ENCODE measurements at regions not wholly inside any gene's neighbourhood (a gene's known extent, or its start where the extent isn't known, plus 50 kb on each side); places are given as distances from the start of the nearest gene placed in this dataset.

GRCh38 chr4:10276152-10276551, 159.6 kb upstream of the WDR1 start:
- H3K4me1 Mint-ChIP-seq: no peaks in the 10 kb centered on the region
- H3K9me3 Mint-ChIP-seq: no peaks in the 10 kb centered on the region

GRCh38 chr4:10275696-10276095, 159.1 kb upstream of the WDR1 start:
- H3K27ac Mint-ChIP-seq: no peak overlapping the region
- H3K4me3 Mint-ChIP-seq: no peak overlapping the region
- peaks cover 33% of the 10 kb centered on the region for H3K27me3 Mint-ChIP-seq (ENCODE audit: low read depth, poor library complexity)
- no peak for DNase-seq
- no peak for TF ChIP-seq CTCF (IDR thresholded peaks at IDR 0.05)
- H3K4me1 Mint-ChIP-seq: no peaks in the 10 kb centered on the region
- H3K9me3 Mint-ChIP-seq: no peaks in the 10 kb centered on the region
- H3K36me3 Mint-ChIP-seq (ENCODE audit: low read depth): no peaks in the 10 kb centered on the region

More at GRCh38 chr4:10276152-10276551, 159.6 kb upstream of the WDR1 start:
- Mint-ChIP-seq H3K27me3 (ENCODE audit: low read depth, poor library complexity) (peaks cover 33% of the 10 kb centered on the region), H3K27ac (no peak overlapping the region), H3K4me3 (no peak overlapping the region), H3K36me3 (ENCODE audit: low read depth) (no peaks in the 10 kb centered on the region)
- DNase-seq: no peak
- no peak for TF ChIP-seq CTCF (IDR thresholded peaks at IDR 0.05)

GRCh38 chr4:10273030-10273429, 156.4 kb upstream of the WDR1 start:
- Mint-ChIP-seq H3K36me3 (ENCODE audit: low read depth) (no peaks in the 10 kb centered on the region), H3K4me3 (no peak overlapping the region), H3K27me3 (ENCODE audit: low read depth, poor library complexity) (peaks cover 22% of the 10 kb centered on the region), H3K9me3 (no peaks in the 10 kb centered on the region), H3K27ac (no peak overlapping the region), H3K4me1 (no peaks in the 10 kb centered on the region)
- no peak for DNase-seq
- TF ChIP-seq CTCF (IDR thresholded peaks at IDR 0.05): no peak

- TF ChIP-seq CTCF (IDR thresholded peaks at IDR 0.05): no peak
- peaks cover 19% of the 10 kb centered on the region for H3K27me3 Mint-ChIP-seq (ENCODE audit: low read depth, poor library complexity)
- H3K27ac Mint-ChIP-seq: no peak overlapping the region
- DNase-seq: no peak
- H3K4me3 Mint-ChIP-seq: no peak overlapping the region
- H3K9me3 Mint-ChIP-seq: no peaks in the 10 kb centered on the region
- H3K36me3 Mint-ChIP-seq (ENCODE audit: low read depth): no peaks in the 10 kb centered on the region
- no peaks in the 10 kb centered on the region for H3K4me1 Mint-ChIP-seq
These were observed 155.9 kb upstream of the WDR1 start for GRCh38 chr4:10272511-10272910.

DNA sequence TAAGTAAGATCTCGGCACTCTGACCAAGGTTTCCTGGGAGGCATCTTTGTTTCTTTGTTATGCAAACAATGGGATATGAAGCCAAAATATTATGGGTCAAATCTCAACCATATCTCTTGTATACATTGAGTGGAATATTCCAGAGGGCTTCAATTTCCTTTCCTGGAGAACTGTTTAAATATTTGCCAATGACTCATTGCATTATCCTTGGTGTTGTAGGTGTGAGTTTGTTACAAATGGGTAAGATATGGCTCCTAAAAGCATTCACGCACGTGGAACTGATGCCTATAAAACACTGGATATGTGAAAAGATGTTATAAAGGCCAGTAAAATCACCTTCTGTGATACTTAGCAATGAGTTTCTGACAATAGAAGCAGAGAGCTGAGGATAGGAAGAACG, 150.5 kb upstream of the WDR1 start:
- H3K27me3 Mint-ChIP-seq (ENCODE audit: low read depth, poor library complexity): peaks cover 2% of the 10 kb centered on the region
- H3K4me3 Mint-ChIP-seq: no peak overlapping the region
- TF ChIP-seq CTCF (IDR thresholded peaks at IDR 0.05): no peak
- no peaks in the 10 kb centered on the region for H3K4me1 Mint-ChIP-seq
- no peak for DNase-seq
- no peak overlapping the region for H3K27ac Mint-ChIP-seq
- no peaks in the 10 kb centered on the region for H3K36me3 Mint-ChIP-seq (ENCODE audit: low read depth)
- H3K9me3 Mint-ChIP-seq: no peaks in the 10 kb centered on the region

DNA sequence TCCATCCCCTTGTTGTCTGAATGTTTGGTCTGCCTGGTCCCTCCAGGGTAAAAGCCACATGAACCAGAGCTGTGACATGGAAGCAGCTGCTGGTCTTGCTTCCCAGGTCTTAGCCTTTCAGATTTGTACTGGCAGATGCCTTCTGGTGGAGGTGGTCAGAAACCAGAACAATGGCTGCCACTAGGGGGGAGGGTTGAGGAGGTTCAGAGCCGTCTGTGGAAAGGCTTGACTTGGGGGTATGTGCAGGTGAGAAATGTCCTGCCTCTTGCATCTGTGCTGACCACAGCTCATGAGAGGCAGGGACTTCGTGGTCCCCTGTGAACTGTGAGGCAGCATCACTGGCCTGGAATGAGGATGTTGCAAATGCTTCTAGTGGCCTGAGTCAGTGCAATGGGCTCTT, 144.2 kb upstream of the WDR1 start:
- H3K9me3 Mint-ChIP-seq: no peaks in the 10 kb centered on the region
- no peak overlapping the region for H3K4me3 Mint-ChIP-seq
- no peak overlapping the region for H3K27ac Mint-ChIP-seq
- no peaks in the 10 kb centered on the region for H3K4me1 Mint-ChIP-seq
- no peak for TF ChIP-seq CTCF (IDR thresholded peaks at IDR 0.05)
- no peaks in the 10 kb centered on the region for H3K36me3 Mint-ChIP-seq (ENCODE audit: low read depth)
- peaks cover 14% of the 10 kb centered on the region for H3K27me3 Mint-ChIP-seq (ENCODE audit: low read depth, poor library complexity)
- no peak for DNase-seq

Data from nephron progenitor cell (in vitro differentiated cells).